ENCODE measurements at regions not wholly inside any gene's neighbourhood (a gene's known extent, or its start where the extent isn't known, plus 50 kb on each side); places are given as distances from the start of the nearest gene placed in this dataset.

DNA sequence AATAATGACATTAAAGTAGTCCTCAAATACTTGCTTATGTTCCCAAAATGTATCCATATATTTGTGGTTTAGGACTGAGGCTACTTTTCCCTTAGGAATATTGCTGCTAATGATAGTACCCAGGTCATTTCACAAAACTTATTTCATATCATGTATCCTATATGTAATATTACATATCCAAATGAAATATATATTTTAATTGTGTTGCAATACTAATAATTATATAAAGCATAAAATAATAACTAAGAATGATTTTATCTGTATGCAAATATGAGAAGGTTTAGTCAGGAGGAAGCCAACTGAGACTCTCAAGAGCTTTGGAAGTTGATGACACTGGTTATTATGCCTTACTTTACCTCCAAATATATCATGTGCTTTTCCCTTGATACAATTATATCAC lies 231.5 kb upstream of the KLF14 start:
- DNase-seq (ENCODE audit: extremely low spot score) = no peak
- CTCF ChIA-PET = interaction anchor here (1.0 to 3.3 kb wide), 4 partner anchors 8 to 69 kb away, joined by 3 to 13 read pairs (median 8); no protein-coding TSS in a partner anchor
- TF ChIP-seq, protein P1, sequence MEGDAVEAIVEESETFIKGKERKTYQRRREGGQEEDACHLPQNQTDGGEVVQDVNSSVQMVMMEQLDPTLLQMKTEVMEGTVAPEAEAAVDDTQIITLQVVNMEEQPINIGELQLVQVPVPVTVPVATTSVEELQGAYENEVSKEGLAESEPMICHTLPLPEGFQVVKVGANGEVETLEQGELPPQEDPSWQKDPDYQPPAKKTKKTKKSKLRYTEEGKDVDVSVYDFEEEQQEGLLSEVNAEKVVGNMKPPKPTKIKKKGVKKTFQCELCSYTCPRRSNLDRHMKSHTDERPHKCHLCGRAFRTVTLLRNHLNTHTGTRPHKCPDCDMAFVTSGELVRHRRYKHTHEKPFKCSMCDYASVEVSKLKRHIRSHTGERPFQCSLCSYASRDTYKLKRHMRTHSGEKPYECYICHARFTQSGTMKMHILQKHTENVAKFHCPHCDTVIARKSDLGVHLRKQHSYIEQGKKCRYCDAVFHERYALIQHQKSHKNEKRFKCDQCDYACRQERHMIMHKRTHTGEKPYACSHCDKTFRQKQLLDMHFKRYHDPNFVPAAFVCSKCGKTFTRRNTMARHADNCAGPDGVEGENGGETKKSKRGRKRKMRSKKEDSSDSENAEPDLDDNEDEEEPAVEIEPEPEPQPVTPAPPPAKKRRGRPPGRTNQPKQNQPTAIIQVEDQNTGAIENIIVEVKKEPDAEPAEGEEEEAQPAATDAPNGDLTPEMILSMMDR (IDR thresholded peaks at IDR 0.05; ENCODE audit: control extremely low read depth, extremely low read depth, low read depth, missing control alignments) = no peak
- POLR2A ChIA-PET = no interaction called here

DNA sequence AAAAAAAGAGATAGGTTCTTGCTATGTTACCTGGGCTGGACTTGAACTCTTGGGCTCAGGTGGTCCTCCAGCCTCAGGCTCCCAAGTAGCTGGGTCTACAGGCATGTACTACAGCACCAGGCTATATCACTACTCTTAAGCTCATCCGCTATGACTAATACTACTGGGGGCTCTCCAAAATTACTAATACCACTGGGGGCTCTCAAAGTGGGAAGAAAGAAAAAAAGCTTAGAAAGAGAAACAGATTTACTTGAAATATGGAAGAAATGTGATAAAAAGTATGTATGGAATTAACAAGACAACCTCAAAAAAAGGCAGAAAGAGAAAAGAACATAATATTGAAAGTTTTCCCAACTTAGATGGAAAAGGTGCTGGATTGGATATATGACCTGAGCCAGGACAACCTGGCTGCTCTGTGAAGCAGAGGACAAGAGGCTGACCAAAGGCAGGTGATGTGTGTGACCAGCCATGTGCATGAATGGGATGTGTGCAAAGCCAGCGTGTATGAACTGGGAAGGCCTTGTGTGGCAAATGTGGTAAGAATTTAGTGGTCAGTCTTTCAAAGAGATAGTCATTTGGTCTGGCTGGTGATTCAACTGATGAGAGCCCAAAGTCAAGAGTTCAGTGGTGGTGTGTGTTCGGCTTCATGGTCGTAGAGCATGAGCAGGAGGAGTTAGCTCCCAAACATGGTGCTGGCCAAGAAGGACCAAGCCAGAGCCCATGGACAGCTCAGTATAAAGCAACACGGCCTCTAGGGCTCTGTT lies 232.4 kb upstream of the KLF14 start:
- POLR2A ChIA-PET = interaction anchor here (0.6 kb wide), 1 partner anchor 13 kb away, joined by 3 read pairs; no protein-coding TSS in a partner anchor
- CTCF ChIA-PET = interaction anchor here (1.0 to 3.3 kb wide), 7 partner anchors 7 to 74 kb away, joined by 3 to 13 read pairs (median 3); no protein-coding TSS in a partner anchor
- DNase-seq (ENCODE audit: extremely low spot score) = no peak
- TF ChIP-seq, protein P1 (IDR thresholded peaks at IDR 0.05; ENCODE audit: control extremely low read depth, extremely low read depth, low read depth, missing control alignments) = no peak

DNA sequence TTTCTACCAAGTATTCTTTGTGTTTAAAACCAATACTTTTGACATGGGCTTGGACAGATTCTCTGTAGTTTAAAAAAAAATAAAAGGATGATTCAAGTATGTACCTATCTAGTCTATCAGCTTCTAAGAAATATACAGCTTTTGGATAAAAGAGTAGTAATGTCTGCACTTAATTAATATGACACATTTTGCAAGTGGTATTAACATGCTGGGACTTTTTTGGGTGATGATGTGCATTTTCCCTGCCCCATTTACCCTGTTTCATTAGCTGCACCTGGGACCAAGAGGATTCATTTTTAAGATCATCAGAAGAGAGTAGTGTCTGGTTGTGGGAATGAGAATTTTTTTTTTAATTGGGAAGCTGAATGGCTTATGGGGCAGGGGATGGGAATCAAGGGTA lies 236.2 kb upstream of the KLF14 start:
- TF ChIP-seq, protein P1 (IDR thresholded peaks at IDR 0.05; ENCODE audit: control extremely low read depth, extremely low read depth, low read depth, missing control alignments) = no peak
- ChIA-PET POLR2A (interaction anchor here (0.6 to 1.3 kb wide), 2 partner anchors 11 kb away, joined by 4 read pairs; no protein-coding TSS in a partner anchor), CTCF (interaction anchor here (0.9 to 4.0 kb wide), 10 partner anchors 9 to 73 kb away, joined by 3 to 29 read pairs (median 6); no protein-coding TSS in a partner anchor)
- DNase-seq (ENCODE audit: extremely low spot score) = no peak

DNA sequence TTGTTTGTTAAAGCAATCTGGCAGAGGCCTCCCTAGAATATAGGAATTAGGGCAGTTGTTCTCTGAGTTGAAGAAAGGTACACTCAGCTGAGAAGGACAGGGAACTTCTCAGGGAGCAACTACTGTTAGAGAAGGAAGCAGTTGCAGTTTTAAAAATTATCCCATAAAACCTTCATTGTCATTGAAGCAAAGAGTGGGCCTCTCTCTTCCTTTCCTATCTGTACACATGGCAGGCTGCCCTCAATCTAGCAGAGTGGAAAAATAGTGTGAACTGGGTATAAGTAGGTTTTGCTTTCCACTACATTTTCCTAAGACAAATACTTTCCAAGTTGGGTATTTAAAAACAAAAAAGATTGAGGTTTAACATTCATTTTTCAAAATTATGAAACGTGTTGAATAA lies 236.7 kb upstream of the KLF14 start:
- TF ChIP-seq, protein P1 (IDR thresholded peaks at IDR 0.05; ENCODE audit: control extremely low read depth, extremely low read depth, low read depth, missing control alignments) = no peak
- CTCF ChIA-PET = interaction anchor here (1.2 to 4.0 kb wide), 11 partner anchors 8 to 82 kb away, joined by 3 to 29 read pairs (median 8); no protein-coding TSS in a partner anchor
- no peak for DNase-seq (ENCODE audit: extremely low spot score)
- POLR2A ChIA-PET = interaction anchor here (0.6 to 1.3 kb wide), 3 partner anchors 11 to 1284 kb away, joined by 3 to 4 read pairs (median 3); no protein-coding TSS in a partner anchor

DNA sequence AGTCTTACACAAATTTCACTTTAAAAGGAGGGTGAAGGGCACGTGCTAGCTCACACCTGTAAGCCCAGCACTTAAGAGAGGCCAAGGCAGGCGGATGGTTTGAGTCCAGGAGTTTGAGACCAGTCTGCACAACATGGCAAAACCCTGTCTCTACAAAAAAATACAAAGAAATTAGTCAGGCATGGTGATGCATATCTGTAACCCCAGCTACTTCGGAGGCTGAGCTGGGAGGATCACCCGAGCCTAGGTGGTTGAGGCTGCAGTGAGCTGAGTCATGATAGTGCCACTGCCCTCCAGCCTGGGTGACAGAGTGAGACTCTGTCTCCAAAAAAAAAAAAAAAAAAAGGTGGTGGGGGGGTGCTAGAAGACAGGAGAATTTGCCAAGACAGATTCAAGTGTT lies 237.3 kb upstream of the KLF14 start:
- POLR2A ChIA-PET = interaction anchor here (0.6 to 1.3 kb wide), 2 partner anchors 12 to 1284 kb away, joined by 3 to 4 read pairs; no protein-coding TSS in a partner anchor
- CTCF ChIA-PET = interaction anchor here (1.0 to 4.0 kb wide), 9 partner anchors 11 to 82 kb away, joined by 3 to 29 read pairs (median 8); no protein-coding TSS in a partner anchor
- DNase-seq (ENCODE audit: extremely low spot score) = no peak
- TF ChIP-seq, protein P1 (IDR thresholded peaks at IDR 0.05; ENCODE audit: control extremely low read depth, extremely low read depth, low read depth, missing control alignments) = no peak

DNA sequence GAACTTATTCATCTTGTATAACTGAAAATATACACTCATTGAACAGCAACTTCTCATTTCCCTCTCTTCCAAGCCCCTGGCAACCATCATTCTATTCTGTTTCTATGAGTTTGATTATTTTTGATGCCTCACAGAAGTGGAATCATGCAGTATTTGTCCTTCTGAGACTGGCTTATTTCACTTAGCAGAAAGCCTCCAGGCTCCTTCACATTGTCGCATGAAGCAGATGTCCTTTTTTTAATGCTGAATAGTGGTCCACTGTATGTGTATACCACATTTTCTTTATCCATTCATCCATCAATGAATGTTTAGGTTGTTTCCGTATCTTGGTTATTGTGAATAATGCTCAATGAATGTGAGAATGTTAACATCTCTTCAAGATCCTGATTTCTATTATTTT lies 238.2 kb upstream of the KLF14 start:
- TF ChIP-seq, protein P1 (IDR thresholded peaks at IDR 0.05; ENCODE audit: control extremely low read depth, extremely low read depth, low read depth, missing control alignments) = no peak
- no peak for DNase-seq (ENCODE audit: extremely low spot score)
- CTCF ChIA-PET = interaction anchor here (1.0 to 4.0 kb wide), 4 partner anchors 10 to 35 kb away, joined by 3 to 29 read pairs (median 16); no protein-coding TSS in a partner anchor
- POLR2A ChIA-PET = no interaction called here
